Bronchial epithelial cell (primary cell): ENCODE measurements at regions not wholly inside any gene's neighbourhood (a gene's known extent, or its start where the extent isn't known, plus 50 kb on each side); places are given as distances from the start of the nearest gene placed in this dataset.
A peak's percentile ranks its signal among the peaks of the same experiment; 100 is the strongest.

ENCODE experiments used
- DNase-seq: peaks from one replicate; pipeline ENCODE4 v3.0.0-alpha.2; 2010; ENCODE audit warnings: low read depth
- FAIRE-seq: peaks from 2 replicates; lab custom pipeline; 2011; peaks lifted over from hg19 to GRCh38; lab: Jason Lieb, UNC
- H3K27me3 ChIP-seq: 2 replicates; pipeline ENCODE4 v1.5.1; 2011; ENCODE audit warnings: low read length; ENCODE audit not compliant: control insufficient read depth, insufficient read depth
- H3K36me3 ChIP-seq: 2 replicates; pipeline ENCODE4 v1.5.1; 2011; ENCODE audit warnings: low read length; ENCODE audit not compliant: control insufficient read depth, insufficient read depth
- H3K4me3 ChIP-seq: 2 replicates; pipeline ENCODE4 v1.5.1; 2011; ENCODE audit warnings: mild to moderate bottlenecking, low read depth, low read length, control low read depth
- TF ChIP-seq, protein P1 (sequence below): IDR thresholded peaks from 2 replicates; pipeline ENCODE4 v1.5.1; 2011; ENCODE audit warnings: mild to moderate bottlenecking, moderate library complexity, low read length, control low read depth, inconsistent platforms; ENCODE audit not compliant: insufficient read depth, severe bottlenecking

DNA sequence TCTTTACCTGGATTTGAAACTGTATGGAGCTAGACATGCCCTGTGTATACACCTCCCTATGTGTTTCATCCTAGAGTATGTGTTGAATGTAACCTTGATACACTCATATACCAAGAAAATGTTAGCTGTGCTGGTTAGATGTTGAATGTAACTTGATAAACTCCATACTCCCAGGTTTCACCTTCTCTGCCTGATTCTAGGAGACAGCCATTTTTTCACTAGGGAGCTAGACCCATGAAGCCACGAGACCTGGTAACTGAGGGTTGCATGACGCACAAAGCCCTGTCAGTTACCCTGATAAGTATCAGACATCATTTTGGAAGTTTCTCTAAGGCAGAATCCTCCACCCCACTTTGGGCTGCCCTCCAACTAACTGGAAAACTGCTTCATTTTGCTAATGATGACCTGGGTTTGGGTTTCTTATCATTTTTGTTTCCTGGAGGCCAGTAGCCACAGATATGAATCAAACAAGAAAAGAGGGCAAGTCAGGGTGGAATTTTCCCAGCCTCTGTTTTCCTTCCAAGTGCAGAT lies 478.5 kb upstream of the KIF2A start:
- H3K36me3 ChIP-seq, result no peaks in the 10 kb centered on the region
- TF ChIP-seq, protein P1, sequence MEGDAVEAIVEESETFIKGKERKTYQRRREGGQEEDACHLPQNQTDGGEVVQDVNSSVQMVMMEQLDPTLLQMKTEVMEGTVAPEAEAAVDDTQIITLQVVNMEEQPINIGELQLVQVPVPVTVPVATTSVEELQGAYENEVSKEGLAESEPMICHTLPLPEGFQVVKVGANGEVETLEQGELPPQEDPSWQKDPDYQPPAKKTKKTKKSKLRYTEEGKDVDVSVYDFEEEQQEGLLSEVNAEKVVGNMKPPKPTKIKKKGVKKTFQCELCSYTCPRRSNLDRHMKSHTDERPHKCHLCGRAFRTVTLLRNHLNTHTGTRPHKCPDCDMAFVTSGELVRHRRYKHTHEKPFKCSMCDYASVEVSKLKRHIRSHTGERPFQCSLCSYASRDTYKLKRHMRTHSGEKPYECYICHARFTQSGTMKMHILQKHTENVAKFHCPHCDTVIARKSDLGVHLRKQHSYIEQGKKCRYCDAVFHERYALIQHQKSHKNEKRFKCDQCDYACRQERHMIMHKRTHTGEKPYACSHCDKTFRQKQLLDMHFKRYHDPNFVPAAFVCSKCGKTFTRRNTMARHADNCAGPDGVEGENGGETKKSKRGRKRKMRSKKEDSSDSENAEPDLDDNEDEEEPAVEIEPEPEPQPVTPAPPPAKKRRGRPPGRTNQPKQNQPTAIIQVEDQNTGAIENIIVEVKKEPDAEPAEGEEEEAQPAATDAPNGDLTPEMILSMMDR, result no peak
- DNase-seq, result no peak
- no peaks in the 10 kb centered on the region for H3K27me3 ChIP-seq
- FAIRE-seq, result no peak
- no peak overlapping the region for H3K4me3 ChIP-seq

- Histone ChIP-seq H3K36me3 (no peaks in the 10 kb centered on the region), H3K27me3 (no peaks in the 10 kb centered on the region), H3K4me3 (no peak overlapping the region)
- FAIRE-seq (peak; percentile 52), DNase-seq (no peak)
- TF ChIP-seq, protein P1, result no peak
Measured at GRCh38 chr5:61828856-61829255, 477.1 kb upstream of the KIF2A start.

DNA sequence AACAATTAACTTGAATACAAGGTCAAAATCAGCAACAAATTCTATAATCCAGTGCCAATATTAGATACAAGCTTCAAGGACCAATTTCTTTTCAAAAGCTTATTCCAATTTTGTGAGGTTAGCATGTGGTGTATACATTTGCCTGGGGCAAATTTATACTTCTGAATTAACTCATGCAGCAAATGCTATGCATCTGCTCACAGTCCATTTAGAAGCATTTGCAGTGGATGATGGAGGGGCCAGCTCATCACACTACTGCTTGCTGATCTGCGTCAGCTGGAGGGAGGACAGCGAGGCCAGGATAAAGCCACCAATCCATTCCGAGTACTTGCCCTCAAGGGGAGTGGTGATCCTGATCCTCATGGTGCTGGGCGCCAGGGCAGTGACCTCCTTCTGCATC lies 474.3 kb upstream of the KIF2A start:
- Histone ChIP-seq H3K4me3 (no peak overlapping the region), H3K27me3 (no peaks in the 10 kb centered on the region), H3K36me3 (no peaks in the 10 kb centered on the region)
- TF ChIP-seq, protein P1, result no peak
- FAIRE-seq (no peak), DNase-seq (no peak)

- no peaks in the 10 kb centered on the region for H3K27me3 ChIP-seq
- DNase-seq, result peak; percentile 71
- no peaks in the 10 kb centered on the region for H3K36me3 ChIP-seq
- no peak for FAIRE-seq
- TF ChIP-seq, protein P1, result no peak
- H3K4me3 ChIP-seq, result no peak overlapping the region
Measured at GRCh38 chr5:61837788-61838187, 468.2 kb upstream of the KIF2A start.

DNA sequence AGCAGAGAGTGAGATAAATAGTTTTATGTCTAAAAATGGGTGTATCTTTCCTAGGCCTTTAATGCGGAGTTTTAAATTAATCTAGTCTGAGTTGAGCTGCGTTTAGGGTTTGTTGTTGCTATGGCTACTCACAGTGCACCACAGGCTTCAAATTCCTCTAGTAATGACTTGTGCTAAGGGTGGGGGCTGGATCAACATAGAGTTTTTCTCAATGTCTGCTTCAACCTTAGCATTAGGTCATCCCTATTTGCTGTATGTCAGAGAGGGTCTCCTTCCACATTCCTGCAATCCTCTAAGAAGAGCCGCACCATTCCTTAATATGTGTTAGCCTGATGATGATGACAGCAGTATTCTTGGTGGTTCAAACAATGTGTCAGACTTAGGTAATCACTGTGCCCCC lies 465.6 kb upstream of the KIF2A start:
- no peaks in the 10 kb centered on the region for H3K36me3 ChIP-seq
- H3K4me3 ChIP-seq, result no peak overlapping the region
- FAIRE-seq (no peak), DNase-seq (peak; percentile 38)
- H3K27me3 ChIP-seq, result no peaks in the 10 kb centered on the region
- TF ChIP-seq, protein P1, result no peak

- FAIRE-seq (no peak), DNase-seq (no peak)
- no peak overlapping the region for H3K4me3 ChIP-seq
- TF ChIP-seq, protein P1, result no peak
- no peaks in the 10 kb centered on the region for H3K36me3 ChIP-seq
- H3K27me3 ChIP-seq, result no peaks in the 10 kb centered on the region
Measured at GRCh38 chr5:61842840-61843239, 463.2 kb upstream of the KIF2A start.
